Lung (tissue), 11 donors: ENCODE measurements at regions not wholly inside any gene's neighbourhood (a gene's known extent, or its start where the extent isn't known, plus 50 kb on each side); places are given as distances from the start of the nearest gene placed in this dataset.

Experiments
- ATAC-seq: fragments of 200-7000 bp; cut with Tn5 transposase; one replicate; pipeline ENCODE4 v1.9.1; 2020; ENCODE audit warnings: moderate number of reproducible peaks; ENCODE audit not compliant: insufficient read depth, low FRiP score
- DNase-seq, 3 donors: peaks; one replicate each; pipeline ENCODE4 v3.0.0-alpha.2; 2013 to 2017
- H3K27ac ChIP-seq, 2 donors: one replicate each; pipeline ENCODE4 v1.5.1; 2013; ENCODE audit warnings: mild to moderate bottlenecking in 2 of 2, moderate library complexity in 2 of 2, control low read depth in 1 of 2, inconsistent platforms in 1 of 2, low read depth in 1 of 2, low read length in 1 of 2
- H3K27me3 ChIP-seq, 3 donors: one replicate each; pipeline ENCODE4 v1.5.1; 2013; ENCODE audit warnings: low read length in 2 of 3; ENCODE audit not compliant: control insufficient read depth in 3 of 3, insufficient read depth in 3 of 3
- H3K36me3 ChIP-seq, 4 donors: one replicate each; pipeline ENCODE4 v1.5.1; 2013; ENCODE audit warnings: low read length in 4 of 4, mild to moderate bottlenecking in 1 of 4, moderate library complexity in 1 of 4; ENCODE audit not compliant: control insufficient read depth in 4 of 4, insufficient read depth in 4 of 4
- H3K4me1 ChIP-seq, 5 donors: one replicate each; pipeline ENCODE4 v1.5.1; 2013; ENCODE audit warnings: low read length in 5 of 5, mild to moderate bottlenecking in 2 of 5, moderate library complexity in 1 of 5; ENCODE audit not compliant: control insufficient read depth in 5 of 5, insufficient read depth in 5 of 5
- H3K4me3 ChIP-seq: one replicate; pipeline ENCODE4 v1.5.1; 2013; ENCODE audit warnings: mild to moderate bottlenecking, control low read depth, moderate library complexity
- H3K9ac ChIP-seq, 2 donors: one replicate each; pipeline ENCODE4 v1.5.1; 2013; ENCODE audit warnings: low read length in 2 of 2, control low read depth in 1 of 2; ENCODE audit not compliant: insufficient read depth in 1 of 2
- H3K9me3 ChIP-seq, 4 donors: one replicate each; pipeline ENCODE4 v1.5.1; 2013; ENCODE audit warnings: low read length in 3 of 4, mild to moderate bottlenecking in 1 of 4, moderate library complexity in 1 of 4; ENCODE audit not compliant: control insufficient read depth in 4 of 4, insufficient read depth in 3 of 4
- CTCF ChIP-seq: IDR thresholded peaks from 2 replicates; pipeline ENCODE4 v1.5.1; 2012; ENCODE audit warnings: mild to moderate bottlenecking; ENCODE audit errors: control extremely low read depth, extremely low read depth
- WGBS, 2 donors: extraction: QIAGEN DNeasy Blood & Tissue Kit; methylation state at CpG; one replicate each; pipeline ENCODE4 v1.1.7; 2013; 5-methylcytosine and 5-hydroxymethylcytosine counted together
- donor health status: control.
- donor health status: control.
- donor health status: Bipolar disorder and iron deficiency.
- donor health status: healthy.
- donor health status: DM: yes; HTN: yes; CAD: no.

GRCh38 chr16:63938661-63939060 lies 1183.2 kb downstream of the CDH11 start:
- 66 to 74% methylated on average over 4 of the region's 4 CpGs for WGBS, 2 donors
- H3K27me3 ChIP-seq: no peaks in the 10 kb centered on the region
- no peaks in the 10 kb centered on the region for H3K4me1 ChIP-seq
- H3K9me3 ChIP-seq: no peaks in the 10 kb centered on the region
- no peak overlapping the region for H3K4me3 ChIP-seq
- DNase-seq (no peak), ATAC-seq (no peak)
- no peaks in the 10 kb centered on the region for H3K36me3 ChIP-seq
- no peak overlapping the region for H3K9ac ChIP-seq
- H3K27ac ChIP-seq: no peak overlapping the region
- TF ChIP-seq CTCF: no peak

GRCh38 chr16:63933841-63934240 lies 1188.0 kb downstream of the CDH11 start:
- H3K4me1 ChIP-seq: no peaks in the 10 kb centered on the region
- DNase-seq (no peak), ATAC-seq (no peak)
- H3K27me3 ChIP-seq: no peaks in the 10 kb centered on the region
- no peak overlapping the region for H3K27ac ChIP-seq
- TF ChIP-seq CTCF: no peak
- H3K36me3 ChIP-seq: no peaks in the 10 kb centered on the region
- no peak overlapping the region for H3K9ac ChIP-seq
- H3K9me3 ChIP-seq: no peaks in the 10 kb centered on the region
- 61 to 66% methylated on average over 3 of the region's 3 CpGs for WGBS, 2 donors
- H3K4me3 ChIP-seq: no peak overlapping the region

GRCh38 chr16:63928421-63928820 lies 1193.4 kb downstream of the CDH11 start:
- 79 to 89% methylated on average over 4 of the region's 4 CpGs for WGBS, 2 donors
- H3K9ac ChIP-seq: no peak overlapping the region
- no peak for ATAC-seq
- H3K4me1 ChIP-seq: no peaks in the 10 kb centered on the region
- no peaks in the 10 kb centered on the region for H3K36me3 ChIP-seq
- no peak for TF ChIP-seq CTCF
- no peaks in the 10 kb centered on the region for H3K9me3 ChIP-seq
- DNase-seq: no peak
- no peak overlapping the region for H3K27ac ChIP-seq
- no peaks in the 10 kb centered on the region for H3K27me3 ChIP-seq
- H3K4me3 ChIP-seq: no peak overlapping the region

- Histone ChIP-seq H3K36me3 (no peaks in the 10 kb centered on the region), H3K9me3 (no peaks in the 10 kb centered on the region), H3K27me3 (no peaks in the 10 kb centered on the region), H3K27ac (no peak overlapping the region), H3K9ac (no peak overlapping the region), H3K4me1 (no peaks in the 10 kb centered on the region), H3K4me3 (no peak overlapping the region)
- 77 to 80% methylated on average over 5 of the region's 5 CpGs for WGBS, 2 donors
- TF ChIP-seq CTCF: no peak
- DNase-seq (no peak), ATAC-seq (no peak)
These were observed 1196.6 kb downstream of the CDH11 start for GRCh38 chr16:63925221-63925620.
